ENCODE measurements at regions not wholly inside any gene's neighbourhood (a gene's known extent, or its start where the extent isn't known, plus 50 kb on each side); places are given as distances from the start of the nearest gene placed in this dataset.

GRCh38 chr19:29004796-29005195 lies 208.2 kb downstream of the UQCRFS1 start (continued):
- TF ChIP-seq ZNF532 (CRISPR knock-in tag; IDR thresholded peaks at IDR 0.05; ENCODE audit: borderline replicate concordance) (no peak), TEAD1 (CRISPR knock-in tag; IDR thresholded peaks at IDR 0.05) (no peak)

GRCh38 chr19:29003641-29004409 lies 209.1 kb downstream of the UQCRFS1 start:
- CTCF ChIA-PET: interaction anchor here (0.8 to 2.1 kb wide), 3 partner anchors 10 to 260 kb away, joined by 4 to 7 read pairs (median 5); no protein-coding TSS in a partner anchor
- no peak for ATAC-seq
- no peak overlapping the region for H3K27ac Mint-ChIP-seq

GRCh38 chr19:29002336-29002735 lies 210.6 kb downstream of the UQCRFS1 start:
- Mint-ChIP-seq H3K27me3 (ENCODE audit: low read depth) (peaks cover 4% of the 10 kb centered on the region; the same call in 1 of the 2 replicates), H3K9me3 (peaks cover 18% of the 10 kb centered on the region), H3K36me3 (peaks cover 9% of the 10 kb centered on the region), H3K27ac (no peak overlapping the region), H3K4me3 (no peak overlapping the region), H3K4me1 (peaks cover 22% of the 10 kb centered on the region)
- ATAC-seq: no peak
- no peak for DNase-seq (ENCODE audit: low spot score)
- ChIA-PET CTCF (interaction anchor here (1.0 to 1.6 kb wide), 6 partner anchors 11 to 261 kb away, joined by 3 to 5 read pairs (median 4); no protein-coding TSS in a partner anchor), POLR2A (no interaction called here)
- TF ChIP-seq FOXK1 (CRISPR knock-in tag; IDR thresholded peaks at IDR 0.05) (no peak), ZNF232 (CRISPR knock-in tag; IDR thresholded peaks at IDR 0.05) (no peak), NR1H2 (CRISPR knock-in tag; IDR thresholded peaks at IDR 0.05) (no peak), CREB1 (CRISPR knock-in tag; IDR thresholded peaks at IDR 0.05) (no peak)

More at GRCh38 chr19:29003641-29004409, 209.1 kb downstream of the UQCRFS1 start:
- Mint-ChIP-seq H3K4me1 (peaks cover 22% of the 10 kb centered on the region), H3K36me3 (no peaks in the 10 kb centered on the region; the same call in 1 of the 2 replicates), H3K27me3 (ENCODE audit: low read depth) (peaks cover 4% of the 10 kb centered on the region; the same call in 1 of the 2 replicates), H3K4me3 (no peak overlapping the region), H3K9me3 (peaks cover 5% of the 10 kb centered on the region)
- TF ChIP-seq ZNF423 (CRISPR knock-in tag; IDR thresholded peaks at IDR 0.05): peak; percentile 54; the same call in 1 of the 2 replicates
- no peak for TF ChIP-seq RORB (CRISPR knock-in tag; IDR thresholded peaks at IDR 0.05)
- TF ChIP-seq ATF2 (CRISPR knock-in tag; IDR thresholded peaks at IDR 0.05; ENCODE audit: borderline replicate concordance, low read depth): no peak
- no peak for TF ChIP-seq MXD4 (CRISPR knock-in tag; IDR thresholded peaks at IDR 0.05; ENCODE audit: borderline replicate concordance)
- no peak for TF ChIP-seq USF2 (CRISPR knock-in tag; IDR thresholded peaks at IDR 0.05)
- POLR2A ChIA-PET: no interaction called here
- DNase-seq (ENCODE audit: low spot score): no peak

- peaks cover 4% of the 10 kb centered on the region; the same call in 1 of the 2 replicates for H3K27me3 Mint-ChIP-seq (ENCODE audit: low read depth)
- CTCF ChIA-PET: interaction anchor here (1.0 to 1.6 kb wide), 6 partner anchors 12 to 262 kb away, joined by 3 to 5 read pairs (median 4); no protein-coding TSS in a partner anchor
- POLR2A ChIA-PET: no interaction called here
- peaks cover 24% of the 10 kb centered on the region for H3K9me3 Mint-ChIP-seq
- peaks cover 22% of the 10 kb centered on the region for H3K4me1 Mint-ChIP-seq
- peak overlapping the region; percentile 76; the same call in 1 of the 2 replicates for H3K27ac Mint-ChIP-seq
- peaks cover 15% of the 10 kb centered on the region for H3K36me3 Mint-ChIP-seq
- no peak for DNase-seq (ENCODE audit: low spot score)
- H3K4me3 Mint-ChIP-seq: no peak overlapping the region
- ATAC-seq: no peak
- TF ChIP-seq NFATC4 (CRISPR knock-in tag; IDR thresholded peaks at IDR 0.05) (no peak), ZMAT4 (CRISPR knock-in tag; IDR thresholded peaks at IDR 0.05) (no peak), TEAD1 (CRISPR knock-in tag; IDR thresholded peaks at IDR 0.05) (no peak), ZNF281 (CRISPR knock-in tag; IDR thresholded peaks at IDR 0.05) (no peak), MYBL2 (CRISPR knock-in tag; IDR thresholded peaks at IDR 0.05) (no peak)
Observed at GRCh38 chr19:29001597-29002245, 211.2 kb downstream of the UQCRFS1 start.

All from WTC11 (cell line).